Frontal cortex (tissue), 3 donors: ENCODE measurements at regions not wholly inside any gene's neighbourhood (a gene's known extent, or its start where the extent isn't known, plus 50 kb on each side); places are given as distances from the start of the nearest gene placed in this dataset.

Experiments used
- DNase-seq, 2 donors: peaks; one replicate each; pipeline ENCODE4 v3.0.0; 2012; ENCODE audit warnings: low spot score in 2 of 2
- FAIRE-seq: peaks from 2 replicates; lab custom pipeline; 2012; peaks lifted over from hg19 to GRCh38; lab: Jason Lieb, UNC
- donor health status: control.
- donor health status: control.
- donor health status: control.

GRCh38 chr4:123821861-123822260 lies 425.3 kb downstream of the SPRY1 start:
- FAIRE-seq, result no peak
- no peak for DNase-seq

- FAIRE-seq (no peak), DNase-seq (no peak)
Measured at GRCh38 chr4:123822353-123822752, 425.8 kb downstream of the SPRY1 start.

- no peak for FAIRE-seq
- no peak for DNase-seq
Measured at GRCh38 chr4:123823244-123823643, 426.6 kb downstream of the SPRY1 start.

- DNase-seq, result no peak
- FAIRE-seq, result no peak
Measured at GRCh38 chr4:123824524-123824923, 427.9 kb downstream of the SPRY1 start.

GRCh38 chr4:123825596-123826291 lies 429.1 kb downstream of the SPRY1 start:
- DNase-seq (no peak), FAIRE-seq (no peak)

GRCh38 chr4:123826896-123827295 lies 430.3 kb downstream of the SPRY1 start:
- FAIRE-seq (no peak), DNase-seq (no peak)

GRCh38 chr4:123827511-123827910 lies 430.9 kb downstream of the SPRY1 start:
- DNase-seq, result no peak
- FAIRE-seq, result no peak

- no peak for DNase-seq
Measured at GRCh38 chr4:123830930-123831329, 434.3 kb downstream of the SPRY1 start.

GRCh38 chr4:123832173-123833026 lies 435.8 kb downstream of the SPRY1 start:
- FAIRE-seq (no peak), DNase-seq (no peak)

More at GRCh38 chr4:123830930-123831329, 434.3 kb downstream of the SPRY1 start:
- FAIRE-seq, result no peak

GRCh38 chr4:123833171-123833643 lies 436.6 kb downstream of the SPRY1 start:
- DNase-seq (no peak), FAIRE-seq (no peak)

- DNase-seq (no peak), FAIRE-seq (no peak)
Measured at GRCh38 chr4:123835831-123836590, 439.4 kb downstream of the SPRY1 start.

GRCh38 chr4:123836851-123837595 lies 440.4 kb downstream of the SPRY1 start:
- DNase-seq (no peak), FAIRE-seq (no peak)

- DNase-seq (no peak), FAIRE-seq (no peak)
Measured at GRCh38 chr4:123838474-123838873, 441.9 kb downstream of the SPRY1 start.

- FAIRE-seq (no peak), DNase-seq (no peak)
Measured at GRCh38 chr4:123840197-123840596, 443.6 kb downstream of the SPRY1 start.

- DNase-seq, result no peak
- no peak for FAIRE-seq
Measured at GRCh38 chr4:123841447-123842121, 445.0 kb downstream of the SPRY1 start.

- FAIRE-seq, result no peak
Measured at GRCh38 chr4:123843137-123843536, 446.5 kb downstream of the SPRY1 start.

GRCh38 chr4:123844374-123844773 lies 447.8 kb downstream of the SPRY1 start:
- DNase-seq (no peak), FAIRE-seq (no peak)

More at GRCh38 chr4:123843137-123843536, 446.5 kb downstream of the SPRY1 start:
- no peak for DNase-seq

GRCh38 chr4:123846092-123846491 lies 449.5 kb downstream of the SPRY1 start:
- DNase-seq (no peak), FAIRE-seq (peak; percentile 93)

- no peak for FAIRE-seq
- DNase-seq, result no peak
Measured at GRCh38 chr4:123846561-123846960, 450.0 kb downstream of the SPRY1 start.
